Retinal pigment epithelial cell (primary cell): ENCODE measurements at regions not wholly inside any gene's neighbourhood (a gene's known extent, or its start where the extent isn't known, plus 50 kb on each side); places are given as distances from the start of the nearest gene placed in this dataset.

ENCODE experiments used
- DNase-seq: peaks from one replicate; pipeline ENCODE4 v3.0.0-alpha.2; 2010; ENCODE audit warnings: low read depth
- H3K4me3 ChIP-seq: 2 replicates; pipeline ENCODE4 v1.5.1; 2011; ENCODE audit warnings: mild to moderate bottlenecking, low read length, control low read depth, moderate library complexity
- TF ChIP-seq, protein P1 (sequence below): conservative IDR thresholded peaks from 2 replicates; pipeline ENCODE4 v1.5.1; 2011; ENCODE audit warnings: low read depth, low read length, control low read depth, inconsistent platforms

DNA sequence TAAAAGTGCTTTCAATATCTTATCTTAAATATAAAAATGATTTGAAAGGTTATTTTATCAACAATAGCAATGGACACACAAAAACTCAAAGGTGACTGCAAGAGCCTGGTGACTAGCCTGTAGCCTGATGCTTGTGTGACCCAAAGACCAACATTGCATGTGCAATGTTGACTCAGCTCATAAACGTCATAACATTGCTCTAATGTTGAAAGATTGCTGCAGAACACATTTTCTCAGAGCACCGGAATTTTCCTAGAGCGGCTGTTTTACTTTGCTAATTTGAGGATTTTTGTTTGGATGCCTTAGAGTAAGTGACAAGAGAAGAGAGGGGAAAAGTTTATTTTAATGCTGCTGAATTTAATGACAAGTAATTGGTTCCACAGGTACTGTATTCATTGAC is 107.1 kb downstream of the RAB18 start:
- TF ChIP-seq, protein P1, sequence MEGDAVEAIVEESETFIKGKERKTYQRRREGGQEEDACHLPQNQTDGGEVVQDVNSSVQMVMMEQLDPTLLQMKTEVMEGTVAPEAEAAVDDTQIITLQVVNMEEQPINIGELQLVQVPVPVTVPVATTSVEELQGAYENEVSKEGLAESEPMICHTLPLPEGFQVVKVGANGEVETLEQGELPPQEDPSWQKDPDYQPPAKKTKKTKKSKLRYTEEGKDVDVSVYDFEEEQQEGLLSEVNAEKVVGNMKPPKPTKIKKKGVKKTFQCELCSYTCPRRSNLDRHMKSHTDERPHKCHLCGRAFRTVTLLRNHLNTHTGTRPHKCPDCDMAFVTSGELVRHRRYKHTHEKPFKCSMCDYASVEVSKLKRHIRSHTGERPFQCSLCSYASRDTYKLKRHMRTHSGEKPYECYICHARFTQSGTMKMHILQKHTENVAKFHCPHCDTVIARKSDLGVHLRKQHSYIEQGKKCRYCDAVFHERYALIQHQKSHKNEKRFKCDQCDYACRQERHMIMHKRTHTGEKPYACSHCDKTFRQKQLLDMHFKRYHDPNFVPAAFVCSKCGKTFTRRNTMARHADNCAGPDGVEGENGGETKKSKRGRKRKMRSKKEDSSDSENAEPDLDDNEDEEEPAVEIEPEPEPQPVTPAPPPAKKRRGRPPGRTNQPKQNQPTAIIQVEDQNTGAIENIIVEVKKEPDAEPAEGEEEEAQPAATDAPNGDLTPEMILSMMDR = no peak
- H3K4me3 ChIP-seq = no peak overlapping the region
- DNase-seq = peak; percentile 33

DNA sequence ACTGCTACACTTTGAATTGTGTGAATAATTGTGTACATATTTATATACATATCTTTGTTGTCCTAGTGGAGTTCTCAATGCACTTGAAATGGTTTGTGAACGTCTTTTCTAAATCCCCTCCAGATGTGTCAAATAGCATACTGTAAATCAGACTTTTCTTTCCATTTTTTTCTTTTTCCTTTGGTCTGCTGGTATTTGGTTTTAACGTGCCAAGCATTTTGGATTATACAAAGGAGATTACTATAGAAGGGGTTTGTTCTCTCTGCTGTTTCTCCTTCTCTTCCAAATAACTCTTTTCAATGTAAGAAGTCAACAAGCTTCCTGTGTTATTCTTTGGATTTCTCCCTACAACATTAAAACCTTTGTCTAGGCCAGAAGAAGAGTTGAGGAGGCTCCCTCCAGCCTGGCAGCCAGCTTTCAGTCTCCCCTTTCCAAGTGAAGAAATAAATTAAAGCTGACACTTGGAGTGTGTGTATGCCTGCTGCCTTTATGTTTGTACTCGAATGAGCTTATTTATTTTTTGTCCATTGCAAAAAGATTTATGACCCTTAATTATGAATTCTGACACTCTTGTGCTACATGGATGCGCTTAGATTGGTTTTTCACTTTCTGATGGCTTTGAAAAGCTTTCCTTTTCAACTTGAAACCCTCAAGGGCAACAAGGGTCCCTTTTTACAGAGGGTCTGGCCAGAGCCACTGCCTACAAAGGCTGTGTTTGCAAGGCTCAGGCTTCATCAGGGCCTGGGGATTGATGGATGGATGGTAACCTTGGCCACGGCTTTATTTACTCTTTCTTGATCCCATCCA is 107.8 kb downstream of the RAB18 start:
- no peak overlapping the region for H3K4me3 ChIP-seq
- TF ChIP-seq, protein P1 = no peak
- no peak for DNase-seq

DNA sequence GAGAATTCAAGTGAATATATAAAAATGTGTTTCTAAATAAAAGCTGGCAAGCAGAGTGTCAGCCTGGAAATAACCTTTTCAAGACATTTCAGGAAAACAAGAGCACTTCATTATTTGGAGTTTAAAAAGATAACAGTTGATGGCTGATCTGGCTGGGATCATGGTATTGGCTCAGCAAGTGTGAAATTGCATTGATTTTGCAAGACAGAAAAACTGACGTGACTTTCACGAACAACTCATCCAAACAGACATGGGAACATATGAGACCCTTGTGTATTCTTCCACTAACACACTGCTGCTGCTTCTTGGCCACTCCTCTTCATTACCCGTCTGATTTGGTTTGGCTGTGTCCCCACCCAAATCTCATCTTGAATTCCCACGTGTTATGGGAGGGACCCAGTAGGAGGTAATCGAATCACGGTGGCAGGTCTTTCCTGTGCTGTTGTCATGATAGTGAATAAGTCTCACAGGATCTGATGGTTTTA is 108.5 kb downstream of the RAB18 start:
- no peak for DNase-seq
- TF ChIP-seq, protein P1 = no peak

DNA sequence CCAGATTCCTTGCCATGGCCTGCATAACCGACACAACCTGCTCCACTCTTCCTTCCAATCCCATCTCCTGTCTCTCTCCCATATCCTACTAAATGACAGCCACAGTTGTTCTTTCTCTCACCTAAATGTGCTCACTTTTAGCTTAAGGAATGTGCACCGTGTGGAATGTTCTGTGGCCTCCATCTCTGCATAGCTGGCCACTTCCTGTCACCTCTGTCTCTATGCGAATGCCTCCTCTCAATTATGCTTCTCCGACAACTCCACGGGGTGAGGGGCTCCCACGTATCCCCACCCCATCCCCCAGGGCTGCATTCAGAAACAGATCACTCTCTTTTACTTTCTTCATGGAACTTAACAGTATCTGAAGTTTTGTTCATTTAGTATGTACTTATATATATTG is 110.7 kb downstream of the RAB18 start:
- H3K4me3 ChIP-seq = no peak overlapping the region
- no peak for DNase-seq
- TF ChIP-seq, protein P1 = no peak

More for the DNA sequence above, 108.5 kb downstream of the RAB18 start:
- H3K4me3 ChIP-seq = no peak overlapping the region

DNA sequence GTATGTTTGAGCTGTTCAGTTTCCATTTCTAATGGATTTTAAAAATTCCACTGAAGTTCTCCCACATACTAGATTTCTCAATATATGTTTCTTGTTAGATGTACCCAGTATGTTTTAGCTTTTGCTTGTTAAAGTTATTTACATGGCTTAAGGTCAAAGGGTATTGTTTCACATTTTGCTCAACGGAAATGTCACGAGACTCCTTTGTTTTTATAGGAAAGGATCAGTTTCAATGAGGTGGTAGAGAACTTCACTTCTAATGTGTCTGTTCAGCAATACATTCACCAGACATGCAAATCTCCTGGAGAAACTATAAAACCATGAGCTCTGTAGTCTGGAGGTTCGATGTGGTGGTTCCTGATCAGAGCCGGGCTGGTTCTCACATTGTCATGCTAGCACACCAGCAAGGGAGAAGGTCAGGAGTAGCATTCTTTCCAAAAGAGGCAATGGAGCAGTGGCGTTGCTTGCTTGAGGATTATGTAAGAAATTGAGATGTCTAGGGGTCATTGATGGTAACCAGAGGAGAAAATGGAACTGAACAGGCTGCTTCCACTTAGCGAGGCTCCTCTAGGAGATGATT is 114.0 kb downstream of the RAB18 start:
- DNase-seq = no peak
- H3K4me3 ChIP-seq = no peak overlapping the region
- TF ChIP-seq, protein P1 = no peak

DNA sequence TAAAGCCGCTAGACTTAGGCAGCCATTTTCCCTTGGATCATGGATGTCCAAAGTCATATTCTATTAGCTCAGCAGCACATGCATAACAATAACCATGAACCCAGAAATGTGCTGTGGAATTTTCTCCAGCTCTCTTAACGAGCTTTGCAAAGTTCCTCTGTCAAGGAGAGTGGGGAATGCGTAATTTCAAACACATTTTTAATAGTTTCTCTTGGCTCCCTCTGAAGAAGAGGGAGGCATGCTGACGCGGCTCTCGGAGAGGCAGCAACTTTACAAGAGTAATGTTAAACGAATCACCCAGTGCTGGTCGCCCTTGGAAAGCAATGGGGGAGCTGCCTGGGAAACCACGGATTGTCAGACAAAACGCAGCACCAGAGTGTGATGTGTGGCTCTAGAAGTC is 114.8 kb downstream of the RAB18 start:
- TF ChIP-seq, protein P1 = no peak
- H3K4me3 ChIP-seq = no peak overlapping the region
- DNase-seq = no peak

DNA sequence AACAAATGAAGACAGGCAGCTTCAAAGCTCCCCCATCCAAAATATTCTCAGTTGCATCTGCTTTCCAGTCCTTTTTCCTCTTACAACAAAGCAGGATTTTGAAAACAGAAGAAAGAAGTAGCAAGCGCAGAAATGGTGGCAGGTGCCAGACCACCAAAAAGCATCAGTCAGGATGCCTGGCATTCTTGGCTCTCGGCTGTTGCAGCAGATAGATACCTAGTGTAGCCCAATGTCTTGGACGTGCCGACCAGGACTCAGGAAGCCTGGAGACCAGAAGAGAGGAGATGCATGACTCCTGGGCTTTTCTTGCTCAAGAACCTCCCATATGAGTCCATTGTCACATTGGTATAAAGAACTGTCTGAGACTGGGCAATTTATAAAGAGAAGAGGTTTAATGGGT is 115.2 kb downstream of the RAB18 start:
- TF ChIP-seq, protein P1 = no peak
- no peak overlapping the region for H3K4me3 ChIP-seq
- DNase-seq = no peak
